HuH-7 (cell line): ENCODE measurements at regions not wholly inside any gene's neighbourhood (a gene's known extent, or its start where the extent isn't known, plus 50 kb on each side); places are given as distances from the start of the nearest gene placed in this dataset.
A peak's percentile ranks its signal among the peaks of the same experiment; 100 is the strongest.

Source experiments
- DNase-seq: peaks from one replicate; pipeline ENCODE4 v3.0.0; 2011; ENCODE audit warnings: low spot score

- no peak for DNase-seq
Observed at GRCh38 chr2:207289295-207290018, 123.7 kb upstream of the KLF7 start.

- DNase-seq = no peak
Observed at GRCh38 chr2:207290833-207291624, 125.3 kb upstream of the KLF7 start.

- no peak for DNase-seq
Observed at GRCh38 chr2:207291625-207292252, 126.0 kb upstream of the KLF7 start.

- DNase-seq = no peak
Observed at GRCh38 chr2:207296265-207296948, 130.7 kb upstream of the KLF7 start.

GRCh38 chr2:207300817-207301216 lies 135.1 kb upstream of the KLF7 start:
- DNase-seq = no peak

- no peak for DNase-seq
Observed at GRCh38 chr2:207304761-207305160, 139.0 kb upstream of the KLF7 start.

GRCh38 chr2:207308519-207309224 lies 142.9 kb upstream of the KLF7 start:
- no peak for DNase-seq

- DNase-seq = peak; percentile 23
Observed at GRCh38 chr2:207311316-207312005, 145.7 kb upstream of the KLF7 start.

- DNase-seq = no peak
Observed at GRCh38 chr2:207312006-207312356, 146.2 kb upstream of the KLF7 start.

GRCh38 chr2:207313947-207314346 lies 148.2 kb upstream of the KLF7 start:
- DNase-seq = no peak

- DNase-seq = no peak
Observed at GRCh38 chr2:207315131-207315530, 149.4 kb upstream of the KLF7 start.

GRCh38 chr2:207316484-207316883 lies 150.7 kb upstream of the KLF7 start:
- DNase-seq = no peak

- no peak for DNase-seq
Observed at GRCh38 chr2:207316906-207317305, 151.2 kb upstream of the KLF7 start.

GRCh38 chr2:207317378-207317984 lies 151.7 kb upstream of the KLF7 start:
- DNase-seq = no peak

- DNase-seq = no peak
Observed at GRCh38 chr2:207318181-207318628, 152.5 kb upstream of the KLF7 start.

- no peak for DNase-seq
Observed at GRCh38 chr2:207319316-207319715, 153.6 kb upstream of the KLF7 start.

- DNase-seq = no peak
Observed at GRCh38 chr2:207320381-207321159, 154.8 kb upstream of the KLF7 start.

GRCh38 chr2:207321514-207321913 lies 155.8 kb upstream of the KLF7 start:
- no peak for DNase-seq

- no peak for DNase-seq
Observed at GRCh38 chr2:207324001-207324400, 158.3 kb upstream of the KLF7 start.

GRCh38 chr2:207327513-207327912 lies 161.8 kb upstream of the KLF7 start:
- no peak for DNase-seq
